WERI-Rb-1 (cell line): ENCODE measurements at regions not wholly inside any gene's neighbourhood (a gene's known extent, or its start where the extent isn't known, plus 50 kb on each side); places are given as distances from the start of the nearest gene placed in this dataset.

Experiments used
- DNase-seq: peaks from one replicate; pipeline ENCODE4 v3.0.0-alpha.2; 2020
- H3K27ac ChIP-seq: fragments of 250-450 bp; sonication (Bioruptor Pico); 2 replicates; pipeline ENCODE4 v1.5.1; 2020; ENCODE audit warnings: mild to moderate bottlenecking, moderate library complexity
- H3K27me3 ChIP-seq: fragments of 250-450 bp; sonication (Bioruptor Pico); 2 replicates; pipeline ENCODE4 v1.5.1; 2021; ENCODE audit warnings: mild to moderate bottlenecking, low read depth, moderate library complexity; ENCODE audit not compliant: insufficient read depth, severe bottlenecking
- H3K36me3 ChIP-seq: fragments of 250-450 bp; sonication (Bioruptor Pico); 2 replicates; pipeline ENCODE4 v1.5.1; 2020; ENCODE audit warnings: mild to moderate bottlenecking, moderate library complexity
- H3K4me3 ChIP-seq: 2 replicates; pipeline ENCODE4 v1.5.1; 2011; ENCODE audit warnings: low read depth, mild to moderate bottlenecking, control low read depth, low read length
- H3K9me3 ChIP-seq: fragments of 250-450 bp; sonication (Bioruptor Pico); 2 replicates; pipeline ENCODE4 v1.5.1; 2021; ENCODE audit warnings: mild to moderate bottlenecking, moderate library complexity; ENCODE audit not compliant: severe bottlenecking
- CTCF ChIP-seq: IDR thresholded peaks from 2 replicates; pipeline ENCODE4 v1.5.1; 2011; ENCODE audit warnings: low read depth, mild to moderate bottlenecking, control low read depth, inconsistent platforms, low read length

DNA sequence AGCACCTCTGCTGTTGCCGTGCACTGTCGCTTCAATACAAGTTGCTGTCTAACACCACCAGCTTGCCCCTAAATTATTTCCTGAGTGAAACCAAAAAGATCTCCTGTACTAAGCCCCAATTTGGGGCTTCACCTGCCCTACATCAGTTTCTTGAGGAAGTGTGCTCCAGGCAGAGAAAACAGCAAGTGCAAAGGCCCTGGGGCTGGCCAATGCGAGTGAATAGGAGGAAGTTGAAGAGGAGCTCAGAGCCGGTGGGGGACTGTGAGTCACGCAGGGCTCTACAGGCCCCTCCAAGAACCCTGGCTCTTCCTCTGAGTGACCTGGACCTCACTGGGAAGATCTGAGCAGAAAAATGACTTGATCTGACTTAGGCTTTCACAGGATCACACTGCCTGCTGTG is 117.2 kb downstream of the IPO8 start:
- no peak overlapping the region for H3K27ac ChIP-seq
- H3K27me3 ChIP-seq = no peaks in the 10 kb centered on the region
- DNase-seq = no peak
- H3K9me3 ChIP-seq = no peaks in the 10 kb centered on the region
- no peak overlapping the region for H3K4me3 ChIP-seq
- no peaks in the 10 kb centered on the region for H3K36me3 ChIP-seq
- TF ChIP-seq CTCF = no peak

DNA sequence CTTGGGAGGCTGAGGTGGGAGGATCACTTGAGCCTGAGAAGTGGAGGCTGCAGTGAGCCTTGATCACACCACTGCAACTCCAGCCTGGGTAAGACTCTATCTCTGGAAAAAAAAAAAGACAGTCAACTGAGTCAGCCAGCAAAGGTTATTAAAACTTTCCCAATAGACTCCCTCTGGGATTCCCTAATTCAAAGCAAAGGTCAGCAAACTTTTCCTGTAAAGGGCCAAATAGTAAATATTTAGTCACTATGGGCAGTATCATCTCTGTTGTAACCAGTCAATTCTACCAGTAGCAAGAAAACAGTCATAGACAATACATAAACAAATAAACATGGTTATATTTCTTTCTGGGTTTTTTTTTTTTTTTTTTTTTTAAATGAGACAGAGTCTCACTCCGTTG is 122.5 kb downstream of the IPO8 start:
- Histone ChIP-seq H3K36me3 (no peaks in the 10 kb centered on the region), H3K9me3 (no peaks in the 10 kb centered on the region), H3K4me3 (no peak overlapping the region), H3K27ac (no peak overlapping the region), H3K27me3 (no peaks in the 10 kb centered on the region)
- TF ChIP-seq CTCF = no peak
- DNase-seq = no peak

GRCh38 chr12:30570211-30570890 is 125.3 kb downstream of the IPO8 start:
- Histone ChIP-seq H3K36me3 (no peaks in the 10 kb centered on the region), H3K4me3 (no peak overlapping the region), H3K27me3 (no peaks in the 10 kb centered on the region), H3K27ac (no peak overlapping the region), H3K9me3 (no peaks in the 10 kb centered on the region)
- no peak for TF ChIP-seq CTCF
- DNase-seq = no peak

GRCh38 chr12:30569426-30569825 is 126.2 kb downstream of the IPO8 start:
- no peak for DNase-seq
- no peaks in the 10 kb centered on the region for H3K9me3 ChIP-seq
- TF ChIP-seq CTCF = no peak
- H3K4me3 ChIP-seq = no peak overlapping the region
- H3K27ac ChIP-seq = no peak overlapping the region
- H3K36me3 ChIP-seq = no peaks in the 10 kb centered on the region
- H3K27me3 ChIP-seq = no peaks in the 10 kb centered on the region

GRCh38 chr12:30568453-30568852 is 127.2 kb downstream of the IPO8 start:
- H3K36me3 ChIP-seq = no peaks in the 10 kb centered on the region
- H3K9me3 ChIP-seq = no peaks in the 10 kb centered on the region
- H3K27ac ChIP-seq = no peak overlapping the region
- no peak for DNase-seq
- H3K4me3 ChIP-seq = no peak overlapping the region
- H3K27me3 ChIP-seq = no peaks in the 10 kb centered on the region
- TF ChIP-seq CTCF = no peak

- H3K27ac ChIP-seq = no peak overlapping the region
- H3K27me3 ChIP-seq = no peaks in the 10 kb centered on the region
- no peak for DNase-seq
- H3K4me3 ChIP-seq = no peak overlapping the region
- no peaks in the 10 kb centered on the region for H3K36me3 ChIP-seq
- no peaks in the 10 kb centered on the region for H3K9me3 ChIP-seq
- no peak for TF ChIP-seq CTCF
Measured at GRCh38 chr12:30567082-30567481, 128.6 kb downstream of the IPO8 start.
